Liver (tissue), 8 donors: ENCODE measurements at regions not wholly inside any gene's neighbourhood (a gene's known extent, or its start where the extent isn't known, plus 50 kb on each side); places are given as distances from the start of the nearest gene placed in this dataset.

Experiments
- DNase-seq: peaks from one replicate; pipeline ENCODE4 v3.0.0-alpha.2; 2017; ENCODE audit warnings: low spot score
- H3K27ac ChIP-seq, 2 donors: one replicate each; pipeline ENCODE4 v1.7.0; 2013; ENCODE audit warnings: inconsistent platforms in 2 of 2, low read length in 2 of 2, control low read depth in 1 of 2, low read depth in 1 of 2, mild to moderate bottlenecking in 1 of 2
- H3K27me3 ChIP-seq, 4 donors: one replicate each; pipeline versions ENCODE4 v1.6.1 to v1.7.0; 2013; ENCODE audit warnings: low read length in 3 of 4, inconsistent platforms in 1 of 4, mild to moderate bottlenecking in 1 of 4, moderate library complexity in 1 of 4; ENCODE audit not compliant: control insufficient read depth in 4 of 4, insufficient read depth in 4 of 4
- H3K36me3 ChIP-seq, 4 donors: one replicate each; pipeline versions ENCODE4 v1.6.1 to v1.7.0; 2013; ENCODE audit warnings: low read length in 3 of 4, mild to moderate bottlenecking in 3 of 4, low read depth in 1 of 4, moderate library complexity in 1 of 4; ENCODE audit not compliant: control insufficient read depth in 4 of 4, insufficient read depth in 3 of 4
- H3K4me1 ChIP-seq, 4 donors: one replicate each; pipeline versions ENCODE4 v1.6.1 to v1.7.0; 2013; ENCODE audit warnings: low read length in 3 of 4, mild to moderate bottlenecking in 3 of 4, moderate library complexity in 1 of 4; ENCODE audit not compliant: control insufficient read depth in 4 of 4, insufficient read depth in 4 of 4
- H3K4me3 ChIP-seq, 3 donors: one replicate each; pipeline versions ENCODE4 v1.6.1 to v1.7.0; 2013; ENCODE audit warnings: low read length in 3 of 3, control low read depth in 1 of 3, low read depth in 1 of 3, mild to moderate bottlenecking in 1 of 3
- H3K9ac ChIP-seq, 2 donors: one replicate each; pipeline ENCODE4 v1.7.0; 2013; ENCODE audit warnings: low read length in 2 of 2, mild to moderate bottlenecking in 2 of 2, moderate library complexity in 2 of 2, control low read depth in 1 of 2, low read depth in 1 of 2
- H3K9me3 ChIP-seq, 4 donors: one replicate each; pipeline versions ENCODE4 v1.6.1 to v1.7.0; 2013; ENCODE audit warnings: low read length in 3 of 4; ENCODE audit not compliant: control insufficient read depth in 4 of 4
- ATF3 ChIP-seq: IDR thresholded peaks from 2 replicates; pipeline ENCODE4 v1.6.1; 2016; ENCODE audit warnings: antibody characterized with exemption
- CTCF ChIP-seq: fragments of 150-350 bp; IDR thresholded peaks from 2 replicates; pipeline ENCODE4 v1.5.1; 2017; ENCODE audit warnings: improper control_type of control experiment, low read depth, low read length; ENCODE audit not compliant: missing input control
- EGR1 ChIP-seq, 2 donors: IDR thresholded peaks; 2 replicates each; pipeline ENCODE4 v1.6.1; 2016 to 2018; ENCODE audit warnings: antibody characterized with exemption in 2 of 2, low read depth in 2 of 2
- FOXA1 ChIP-seq: IDR thresholded peaks from 2 replicates; pipeline ENCODE4 v1.6.1; 2016; ENCODE audit warnings: antibody characterized with exemption
- FOXA2 ChIP-seq: IDR thresholded peaks from 2 replicates; pipeline ENCODE4 v1.6.1; 2016; ENCODE audit warnings: antibody characterized with exemption
- GABPA ChIP-seq, 2 donors: IDR thresholded peaks in 1 of 2; conservative IDR thresholded peaks in 1 of 2; 2 replicates each; pipeline ENCODE4 v1.6.1; 2016; ENCODE audit warnings: antibody characterized with exemption in 2 of 2, mild to moderate bottlenecking in 1 of 2, moderate library complexity in 1 of 2
- HNF4A ChIP-seq, 2 donors: conservative IDR thresholded peaks; 2 replicates each; pipeline ENCODE4 v1.6.1; 2016; ENCODE audit warnings: antibody characterized with exemption in 2 of 2, mild to moderate bottlenecking in 2 of 2
- HNF4G ChIP-seq: IDR thresholded peaks from 2 replicates; pipeline ENCODE4 v1.6.1; 2016; ENCODE audit warnings: antibody characterized with exemption
- JUND ChIP-seq, 2 donors: IDR thresholded peaks; 2 replicates each; pipeline ENCODE4 v1.6.1; 2016; ENCODE audit warnings: antibody characterized with exemption in 2 of 2
- MAX ChIP-seq: IDR thresholded peaks from 2 replicates; pipeline ENCODE4 v1.6.1; 2016; ENCODE audit warnings: antibody characterized with exemption
- NR2F2 ChIP-seq: IDR thresholded peaks from 2 replicates; pipeline ENCODE4 v1.6.1; 2016; ENCODE audit warnings: antibody characterized with exemption
- RAD21 ChIP-seq, 2 donors: IDR thresholded peaks; 2 replicates each; pipeline ENCODE4 v1.6.1; 2016; ENCODE audit warnings: antibody characterized with exemption in 2 of 2, mild to moderate bottlenecking in 2 of 2
- REST ChIP-seq: IDR thresholded peaks from 2 replicates; pipeline ENCODE4 v1.6.1; 2016; ENCODE audit warnings: antibody characterized with exemption, mild to moderate bottlenecking
- RXRA ChIP-seq, 2 donors: IDR thresholded peaks; 2 replicates each; pipeline ENCODE4 v1.6.1; 2017 to 2018; ENCODE audit warnings: antibody characterized with exemption in 2 of 2, mild to moderate bottlenecking in 1 of 2
- SP1 ChIP-seq: IDR thresholded peaks from 2 replicates; pipeline ENCODE4 v1.6.1; 2018; ENCODE audit warnings: antibody characterized with exemption, mild to moderate bottlenecking
- TAF1 ChIP-seq: conservative IDR thresholded peaks from 2 replicates; pipeline ENCODE4 v1.6.1; 2016; ENCODE audit warnings: antibody characterized with exemption, mild to moderate bottlenecking
- YY1 ChIP-seq: IDR thresholded peaks from 2 replicates; pipeline ENCODE4 v1.6.1; 2016; ENCODE audit warnings: antibody characterized with exemption, mild to moderate bottlenecking
- WGBS: extraction: QIAGEN DNeasy Blood & Tissue Kit; methylation state at CpG from one replicate; pipeline ENCODE4 v1.1.7; 2013; 5-methylcytosine and 5-hydroxymethylcytosine counted together
- TF ChIP-seq, protein P1 (sequence below): IDR thresholded peaks from 2 replicates; pipeline ENCODE4 v1.6.1; 2016; ENCODE audit warnings: antibody characterized with exemption
- donor health status: healthy.
- donor health status: healthy.
- donor health status: healthy.
- donor health status: healthy.
- donor health status: healthy.

DNA sequence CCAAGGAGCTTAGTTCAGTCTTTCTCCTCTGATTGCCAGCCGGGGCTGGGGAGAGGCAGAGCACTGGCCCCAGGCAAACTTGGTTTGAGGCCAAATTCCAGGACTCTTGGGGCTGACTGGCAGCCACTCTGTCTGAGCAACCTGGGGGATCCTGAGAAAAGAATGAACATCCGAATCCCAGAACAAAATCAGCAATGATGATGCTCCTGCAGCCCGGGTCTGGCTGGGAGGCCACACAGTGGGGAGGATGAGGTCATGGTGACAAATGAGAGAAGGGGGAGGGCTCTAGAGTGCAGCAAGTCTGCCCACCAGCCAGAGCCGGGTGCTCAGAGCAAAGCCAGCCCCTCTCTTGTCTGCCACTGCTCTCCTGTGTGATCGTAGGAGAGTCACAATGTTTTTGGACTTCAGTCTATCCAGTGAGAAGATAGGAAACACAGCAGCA is 71.8 kb upstream of the PAX6 start:
- DNase-seq: no peak
- H3K4me1 ChIP-seq: peaks cover 5 to 19% (median 16%) of the 10 kb centered on the region in 4 donors
- no peak overlapping the region for H3K4me3 ChIP-seq
- no peaks in the 10 kb centered on the region for H3K9me3 ChIP-seq
- H3K9ac ChIP-seq: no peak overlapping the region
- peak overlapping the region in 1 of 2 donors; percentile 9 for H3K27ac ChIP-seq
- 21% methylated on average over 5 of the region's 5 CpGs for WGBS
- TF ChIP-seq NR2F2 (no peak), REST (no peak), HNF4G (no peak), MAX (no peak), YY1 (no peak), GABPA (IDR thresholded peaks at IDR 0.05 in 1 of 2, conservative IDR thresholded peaks at IDR 0.05 in 1 of 2) (no peak), FOXA2 (no peak), JUND (IDR thresholded peaks at IDR 0.05) (no peak), ATF3 (no peak)
- TF ChIP-seq, protein P1, sequence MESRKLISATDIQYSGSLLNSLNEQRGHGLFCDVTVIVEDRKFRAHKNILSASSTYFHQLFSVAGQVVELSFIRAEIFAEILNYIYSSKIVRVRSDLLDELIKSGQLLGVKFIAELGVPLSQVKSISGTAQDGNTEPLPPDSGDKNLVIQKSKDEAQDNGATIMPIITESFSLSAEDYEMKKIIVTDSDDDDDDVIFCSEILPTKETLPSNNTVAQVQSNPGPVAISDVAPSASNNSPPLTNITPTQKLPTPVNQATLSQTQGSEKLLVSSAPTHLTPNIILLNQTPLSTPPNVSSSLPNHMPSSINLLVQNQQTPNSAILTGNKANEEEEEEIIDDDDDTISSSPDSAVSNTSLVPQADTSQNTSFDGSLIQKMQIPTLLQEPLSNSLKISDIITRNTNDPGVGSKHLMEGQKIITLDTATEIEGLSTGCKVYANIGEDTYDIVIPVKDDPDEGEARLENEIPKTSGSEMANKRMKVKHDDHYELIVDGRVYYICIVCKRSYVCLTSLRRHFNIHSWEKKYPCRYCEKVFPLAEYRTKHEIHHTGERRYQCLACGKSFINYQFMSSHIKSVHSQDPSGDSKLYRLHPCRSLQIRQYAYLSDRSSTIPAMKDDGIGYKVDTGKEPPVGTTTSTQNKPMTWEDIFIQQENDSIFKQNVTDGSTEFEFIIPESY: no peak
- no peaks in the 10 kb centered on the region for H3K36me3 ChIP-seq
- no peaks in the 10 kb centered on the region for H3K27me3 ChIP-seq

- H3K9me3 ChIP-seq: no peaks in the 10 kb centered on the region
- no peak overlapping the region for H3K27ac ChIP-seq
- 64% methylated on average over 2 of the region's 2 CpGs for WGBS
- H3K4me3 ChIP-seq: no peak overlapping the region
- no peak for DNase-seq
- no peaks in the 10 kb centered on the region for H3K27me3 ChIP-seq
- peaks cover 5 to 19% (median 16%) of the 10 kb centered on the region in 4 donors for H3K4me1 ChIP-seq
- H3K36me3 ChIP-seq: no peaks in the 10 kb centered on the region
- no peak overlapping the region for H3K9ac ChIP-seq
- TF ChIP-seq CTCF: no peak
- no peak for TF ChIP-seq FOXA1
- TF ChIP-seq RXRA (IDR thresholded peaks at IDR 0.05): no peak
- TF ChIP-seq SP1: no peak
- TF ChIP-seq EGR1 (IDR thresholded peaks at IDR 0.05; ENCODE audit: low read depth in 2 of 2): no peak
- no peak for TF ChIP-seq FOXA2
- no peak for TF ChIP-seq HNF4A (conservative IDR thresholded peaks at IDR 0.05)
- no peak for TF ChIP-seq REST
- TF ChIP-seq, protein P1: no peak
- TF ChIP-seq RAD21 (IDR thresholded peaks at IDR 0.05): no peak
- no peak for TF ChIP-seq YY1
- no peak for TF ChIP-seq NR2F2
- no peak for TF ChIP-seq JUND (IDR thresholded peaks at IDR 0.05)
- no peak for TF ChIP-seq ATF3
- no peak for TF ChIP-seq TAF1
- no peak for TF ChIP-seq MAX
Measured at GRCh38 chr11:31881825-31882224, 70.7 kb upstream of the PAX6 start.
